ENCODE measurements at regions not wholly inside any gene's neighbourhood (a gene's known extent, or its start where the extent isn't known, plus 50 kb on each side); places are given as distances from the start of the nearest gene placed in this dataset.

DNA sequence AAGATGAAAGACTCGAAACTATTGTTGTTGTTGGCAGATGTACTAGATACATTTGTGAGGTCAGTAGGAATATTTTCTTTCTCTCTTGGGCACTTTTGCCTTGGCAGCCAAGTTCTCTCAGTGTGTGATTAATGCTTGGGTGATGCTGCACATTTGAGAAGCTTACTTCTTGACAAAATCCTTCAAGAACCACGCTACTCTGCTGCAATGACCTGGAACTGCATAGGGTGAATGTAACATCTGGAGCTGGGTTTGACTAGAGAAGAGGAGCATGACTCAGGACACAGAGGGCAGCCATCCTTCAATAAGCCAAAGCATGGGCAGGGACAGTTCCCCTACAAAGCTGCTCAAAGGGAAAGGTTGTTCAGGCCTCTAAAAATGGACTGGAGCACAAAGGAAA lies 75.5 kb upstream of the PUM3 start:
- Histone ChIP-seq H3K4me1 (no peaks in the 10 kb centered on the region), H3K4me3 (no peak overlapping the region), H3K27me3 (ENCODE audit: low read depth) (peaks cover 12% of the 10 kb centered on the region), H3K9me3 (replicated peaks) (no peaks in the 10 kb centered on the region), H3K36me3 (no peaks in the 10 kb centered on the region), H3K27ac (replicated peaks) (no peak overlapping the region)
- TF ChIP-seq, protein P1, sequence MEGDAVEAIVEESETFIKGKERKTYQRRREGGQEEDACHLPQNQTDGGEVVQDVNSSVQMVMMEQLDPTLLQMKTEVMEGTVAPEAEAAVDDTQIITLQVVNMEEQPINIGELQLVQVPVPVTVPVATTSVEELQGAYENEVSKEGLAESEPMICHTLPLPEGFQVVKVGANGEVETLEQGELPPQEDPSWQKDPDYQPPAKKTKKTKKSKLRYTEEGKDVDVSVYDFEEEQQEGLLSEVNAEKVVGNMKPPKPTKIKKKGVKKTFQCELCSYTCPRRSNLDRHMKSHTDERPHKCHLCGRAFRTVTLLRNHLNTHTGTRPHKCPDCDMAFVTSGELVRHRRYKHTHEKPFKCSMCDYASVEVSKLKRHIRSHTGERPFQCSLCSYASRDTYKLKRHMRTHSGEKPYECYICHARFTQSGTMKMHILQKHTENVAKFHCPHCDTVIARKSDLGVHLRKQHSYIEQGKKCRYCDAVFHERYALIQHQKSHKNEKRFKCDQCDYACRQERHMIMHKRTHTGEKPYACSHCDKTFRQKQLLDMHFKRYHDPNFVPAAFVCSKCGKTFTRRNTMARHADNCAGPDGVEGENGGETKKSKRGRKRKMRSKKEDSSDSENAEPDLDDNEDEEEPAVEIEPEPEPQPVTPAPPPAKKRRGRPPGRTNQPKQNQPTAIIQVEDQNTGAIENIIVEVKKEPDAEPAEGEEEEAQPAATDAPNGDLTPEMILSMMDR (IDR thresholded peaks at IDR 0.05; ENCODE audit: borderline replicate concordance) = no peak
- no peak for DNase-seq
- intact Hi-C loops (cut with micrococcal nuclease) = no loop called here

DNA sequence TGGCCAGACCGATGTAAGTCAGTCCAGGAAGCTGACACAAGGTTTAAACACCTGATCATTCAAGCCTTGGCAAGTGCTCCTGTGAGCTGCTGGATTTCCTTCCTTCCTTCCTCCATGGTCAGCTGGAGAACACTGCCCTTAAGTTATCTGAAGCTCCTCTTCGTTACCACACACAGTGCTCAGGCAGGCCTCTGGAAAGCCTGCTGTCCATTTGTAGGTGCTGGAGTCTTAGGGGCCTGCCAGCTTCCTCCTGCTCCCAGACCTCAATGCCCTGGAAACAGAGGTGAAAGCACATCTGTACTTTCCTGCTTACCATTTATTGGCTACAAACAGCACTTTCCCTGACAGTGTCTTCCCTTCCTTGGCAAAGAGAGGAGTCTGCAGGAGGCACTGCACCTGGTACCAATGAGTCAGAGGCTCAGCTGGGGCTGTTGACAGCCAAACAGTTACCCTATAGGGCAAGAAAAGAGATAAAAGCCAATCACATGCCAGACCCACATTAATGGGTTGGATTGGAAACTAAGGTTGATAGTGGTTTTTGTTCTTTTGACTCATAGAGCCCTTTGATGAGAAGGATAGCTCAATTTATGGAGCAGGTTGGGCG lies 72.6 kb upstream of the PUM3 start:
- intact Hi-C loops (cut with micrococcal nuclease) = no loop called here
- H3K27ac ChIP-seq (replicated peaks) = no peak overlapping the region
- no peaks in the 10 kb centered on the region for H3K36me3 ChIP-seq
- TF ChIP-seq, protein P1 (IDR thresholded peaks at IDR 0.05; ENCODE audit: borderline replicate concordance) = no peak
- H3K4me1 ChIP-seq = no peaks in the 10 kb centered on the region
- H3K9me3 ChIP-seq (replicated peaks) = no peaks in the 10 kb centered on the region
- no peaks in the 10 kb centered on the region for H3K27me3 ChIP-seq (ENCODE audit: low read depth)
- no peak overlapping the region for H3K4me3 ChIP-seq
- no peak for DNase-seq

DNA sequence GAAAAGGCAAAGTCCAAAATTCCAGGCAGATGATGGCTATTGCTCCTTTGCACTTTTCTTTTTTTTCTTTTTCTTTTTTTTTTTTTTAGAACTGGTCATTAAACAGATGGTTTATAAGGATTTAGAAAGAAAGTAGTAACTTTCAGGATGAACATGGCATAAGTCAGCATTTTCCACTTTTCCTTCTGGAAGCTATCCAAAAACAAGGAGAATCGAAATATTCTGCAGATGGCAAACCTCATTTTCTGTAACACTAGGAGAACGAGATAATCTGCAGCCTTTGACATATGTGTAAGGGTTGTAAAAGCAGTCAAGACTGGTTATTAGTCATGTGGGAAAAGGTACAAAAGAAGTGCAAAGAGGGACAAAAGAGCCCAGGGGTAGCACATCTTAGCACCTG lies 69.1 kb upstream of the PUM3 start:
- Histone ChIP-seq H3K4me1 (no peaks in the 10 kb centered on the region), H3K4me3 (no peak overlapping the region), H3K27ac (replicated peaks) (no peak overlapping the region), H3K9me3 (replicated peaks) (no peaks in the 10 kb centered on the region), H3K27me3 (ENCODE audit: low read depth) (peaks cover 7% of the 10 kb centered on the region), H3K36me3 (no peaks in the 10 kb centered on the region)
- intact Hi-C loops (cut with micrococcal nuclease) = no loop called here
- DNase-seq = no peak
- TF ChIP-seq, protein P1 (IDR thresholded peaks at IDR 0.05; ENCODE audit: borderline replicate concordance) = no peak

DNA sequence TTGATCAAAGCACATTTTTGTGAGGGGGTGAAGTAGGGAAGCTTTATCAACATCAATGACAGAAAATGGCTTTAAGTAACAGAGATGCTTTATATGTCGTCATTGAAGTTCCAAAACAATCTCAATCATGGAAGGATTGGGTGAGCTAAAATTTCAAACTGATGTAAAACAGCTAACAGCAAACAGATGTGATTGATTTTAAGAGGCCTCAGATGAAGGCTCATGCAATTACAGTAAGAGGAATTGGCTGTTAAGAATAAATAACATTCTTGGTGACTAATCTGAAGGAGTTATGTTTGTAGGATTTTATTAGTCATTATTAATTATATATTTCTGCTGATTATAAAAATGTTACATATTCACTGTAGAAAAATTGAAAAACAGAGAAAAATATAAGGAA lies 63.5 kb upstream of the PUM3 start:
- intact Hi-C loops (cut with micrococcal nuclease) = no loop called here
- DNase-seq = no peak
- Histone ChIP-seq H3K27ac (replicated peaks) (no peak overlapping the region), H3K27me3 (ENCODE audit: low read depth) (peaks cover 16% of the 10 kb centered on the region), H3K4me1 (no peaks in the 10 kb centered on the region), H3K4me3 (no peak overlapping the region), H3K9me3 (replicated peaks) (peaks cover 2% of the 10 kb centered on the region), H3K36me3 (no peaks in the 10 kb centered on the region)
- TF ChIP-seq, protein P1 (IDR thresholded peaks at IDR 0.05; ENCODE audit: borderline replicate concordance) = no peak

DNA sequence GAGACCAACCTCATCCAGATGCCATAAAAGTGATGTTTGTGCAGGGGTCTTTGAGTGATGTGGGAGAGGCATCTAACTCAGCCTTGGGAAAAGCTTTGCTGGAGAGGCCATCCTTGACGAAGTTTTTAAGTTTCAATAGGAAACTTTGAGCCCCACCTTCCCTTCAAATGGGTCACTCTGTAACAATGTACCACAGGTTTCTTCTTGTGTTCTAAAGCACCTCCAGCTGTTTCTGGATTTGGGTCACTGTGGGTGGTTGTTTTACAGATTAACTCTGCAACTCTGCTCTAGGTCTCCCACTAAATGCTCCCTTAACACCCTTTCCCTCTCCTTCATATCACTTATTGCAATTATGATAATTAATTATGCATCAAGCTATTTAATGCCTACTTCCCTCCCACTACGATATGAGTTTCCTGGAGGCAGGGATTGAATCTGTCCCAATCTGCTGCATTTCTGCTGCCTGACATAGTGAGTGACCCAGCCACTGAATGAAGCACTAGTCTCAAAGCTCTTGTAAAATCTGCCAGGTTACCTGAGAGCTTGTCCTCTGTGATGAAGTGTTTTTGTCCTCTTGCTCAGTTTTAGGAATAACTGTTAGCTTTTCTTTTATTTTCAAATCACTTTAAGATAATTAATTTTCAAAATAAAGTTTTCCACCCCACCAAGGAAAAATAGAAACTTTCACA lies 60.5 kb upstream of the PUM3 start:
- TF ChIP-seq, protein P1 (IDR thresholded peaks at IDR 0.05; ENCODE audit: borderline replicate concordance) = no peak
- Histone ChIP-seq H3K27ac (replicated peaks) (no peak overlapping the region), H3K36me3 (no peaks in the 10 kb centered on the region), H3K9me3 (replicated peaks) (peaks cover 10% of the 10 kb centered on the region), H3K4me1 (no peaks in the 10 kb centered on the region), H3K4me3 (no peak overlapping the region), H3K27me3 (ENCODE audit: low read depth) (peaks cover 16% of the 10 kb centered on the region)
- DNase-seq = no peak
- intact Hi-C loops (cut with micrococcal nuclease) = no loop called here
